Caco-2 (cell line): ENCODE measurements at regions not wholly inside any gene's neighbourhood (a gene's known extent, or its start where the extent isn't known, plus 50 kb on each side); places are given as distances from the start of the nearest gene placed in this dataset.

ENCODE experiments used
- BruUV-seq: library from RNA; stranded (reverse); fragments of 400-500 nt; replicated peaks from 2 replicates; lab custom pipeline; 2021; lab: Mats Ljungman, UMichigan
- CTCF ChIA-PET: fragments of 300-600 bp; sonication (Branson Sonifier 250); formaldehyde crosslinking; loops from one replicate; lab custom pipeline; 2022; ENCODE audit warnings: antibody characterized with exemption; lab: Charles Lee
- POLR2A ChIA-PET: fragments of 300-600 bp; sonication (Branson Sonifier 250); formaldehyde crosslinking; loops from one replicate; lab custom pipeline; 2022; ENCODE audit warnings: antibody characterized with exemption; lab: Charles Lee
- DNase-seq, 2 experiments: peaks; one replicate each; pipeline versions ENCODE4 v3.0.0 to v3.0.0-alpha.2; 2020 to 2022
- H3K27me3 ChIP-seq: replicated peaks from 2 replicates; pipeline ENCODE4 v1.6.0; 2011; ENCODE audit warnings: low read length; ENCODE audit not compliant: control insufficient read depth, insufficient read depth
- H3K36me3 ChIP-seq: 2 replicates; pipeline ENCODE4 v1.5.1; 2011; ENCODE audit warnings: low read length; ENCODE audit not compliant: control insufficient read depth, insufficient read depth
- H3K4me1 ChIP-seq: fragments of 250-450 bp; sonication (Bioruptor Pico); 2 replicates; pipeline ENCODE4 v1.5.1; 2020; ENCODE audit warnings: mild to moderate bottlenecking
- H3K4me3 ChIP-seq: 2 replicates; pipeline ENCODE4 v1.5.1; 2011; ENCODE audit warnings: low read depth, mild to moderate bottlenecking, control low read depth, low read length
- H3K9me3 ChIP-seq: fragments of 250-450 bp; sonication (Bioruptor Pico); 2 replicates; pipeline ENCODE4 v1.5.1; 2020; ENCODE audit warnings: mild to moderate bottlenecking, moderate library complexity
- H3K27ac Mint-ChIP-seq: one replicate; pipeline ENCODE4 v1.8.0; 2022; ENCODE audit warnings: mixed read lengths; ENCODE audit not compliant: unreplicated experiment
- H3K27me3 Mint-ChIP-seq: one replicate; pipeline ENCODE4 v1.8.0; 2022; ENCODE audit warnings: mixed read lengths; ENCODE audit not compliant: insufficient read depth, unreplicated experiment
- H3K36me3 Mint-ChIP-seq: one replicate; pipeline ENCODE4 v1.8.0; 2022; ENCODE audit warnings: mild to moderate bottlenecking, mixed read lengths; ENCODE audit not compliant: insufficient read depth, unreplicated experiment
- H3K4me1 Mint-ChIP-seq: one replicate; pipeline ENCODE4 v1.8.0; 2022; ENCODE audit warnings: low read depth, mixed read lengths; ENCODE audit not compliant: unreplicated experiment
- H3K4me3 Mint-ChIP-seq: one replicate; pipeline ENCODE4 v1.8.0; 2022; ENCODE audit warnings: mild to moderate bottlenecking, moderate library complexity, mixed read lengths; ENCODE audit not compliant: unreplicated experiment
- H3K9me3 Mint-ChIP-seq: one replicate; pipeline ENCODE4 v1.8.0; 2022; ENCODE audit warnings: mixed read lengths; ENCODE audit not compliant: unreplicated experiment
- intact Hi-C: fragments of 100-400 bp; cut with micrococcal nuclease; formaldehyde crosslinking; loops from one replicate; pipeline ENCODE4 v1.10.0; 2022; ENCODE audit not compliant: unreplicated experiment
- TF ChIP-seq, protein P1 (sequence below), 2 experiments: fragments of 200-600 bp in 1 of 2; IDR thresholded peaks; 1 replicate in 1 of 2; 2 replicates in 1 of 2; pipeline versions ENCODE4 v1.5.1 to v1.8.0; 2011 to 2022; ENCODE audit warnings: antibody characterized with exemption in 1 of 2, control low read depth in 1 of 2, inconsistent platforms in 1 of 2, low read depth in 1 of 2, low read length in 1 of 2, mild to moderate bottlenecking in 1 of 2, moderate library complexity in 1 of 2; ENCODE audit not compliant: insufficient read depth in 1 of 2, severe bottlenecking in 1 of 2, unreplicated experiment in 1 of 2

- H3K27me3 ChIP-seq, result no peaks in the 10 kb centered on the region
- H3K36me3 ChIP-seq, result no peaks in the 10 kb centered on the region
- Mint-ChIP-seq H3K4me3 (no peak overlapping the region), H3K27ac (no peak overlapping the region), H3K9me3 (no peaks in the 10 kb centered on the region), H3K4me1 (no peaks in the 10 kb centered on the region), H3K27me3 (peaks cover 2% of the 10 kb centered on the region), H3K36me3 (no peaks in the 10 kb centered on the region)
- DNase-seq, result no peak
- TF ChIP-seq, protein P1, sequence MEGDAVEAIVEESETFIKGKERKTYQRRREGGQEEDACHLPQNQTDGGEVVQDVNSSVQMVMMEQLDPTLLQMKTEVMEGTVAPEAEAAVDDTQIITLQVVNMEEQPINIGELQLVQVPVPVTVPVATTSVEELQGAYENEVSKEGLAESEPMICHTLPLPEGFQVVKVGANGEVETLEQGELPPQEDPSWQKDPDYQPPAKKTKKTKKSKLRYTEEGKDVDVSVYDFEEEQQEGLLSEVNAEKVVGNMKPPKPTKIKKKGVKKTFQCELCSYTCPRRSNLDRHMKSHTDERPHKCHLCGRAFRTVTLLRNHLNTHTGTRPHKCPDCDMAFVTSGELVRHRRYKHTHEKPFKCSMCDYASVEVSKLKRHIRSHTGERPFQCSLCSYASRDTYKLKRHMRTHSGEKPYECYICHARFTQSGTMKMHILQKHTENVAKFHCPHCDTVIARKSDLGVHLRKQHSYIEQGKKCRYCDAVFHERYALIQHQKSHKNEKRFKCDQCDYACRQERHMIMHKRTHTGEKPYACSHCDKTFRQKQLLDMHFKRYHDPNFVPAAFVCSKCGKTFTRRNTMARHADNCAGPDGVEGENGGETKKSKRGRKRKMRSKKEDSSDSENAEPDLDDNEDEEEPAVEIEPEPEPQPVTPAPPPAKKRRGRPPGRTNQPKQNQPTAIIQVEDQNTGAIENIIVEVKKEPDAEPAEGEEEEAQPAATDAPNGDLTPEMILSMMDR (IDR thresholded peaks at IDR 0.05; ENCODE audit: insufficient read depth in 1 of 2, low read depth in 1 of 2, low read length in 1 of 2, severe bottlenecking in 1 of 2, unreplicated experiment in 1 of 2), result no peak
- intact Hi-C loops, result no loop called here
- H3K9me3 ChIP-seq, result no peaks in the 10 kb centered on the region
- H3K4me1 ChIP-seq, result no peaks in the 10 kb centered on the region
- ChIA-PET CTCF (no interaction called here), POLR2A (no interaction called here)
- H3K4me3 ChIP-seq, result no peak overlapping the region
- no TSS peak for BruUV-seq
These were observed 876.2 kb downstream of the TBL1XR1 start for GRCh38 chr3:176321099-176321498.

DNA sequence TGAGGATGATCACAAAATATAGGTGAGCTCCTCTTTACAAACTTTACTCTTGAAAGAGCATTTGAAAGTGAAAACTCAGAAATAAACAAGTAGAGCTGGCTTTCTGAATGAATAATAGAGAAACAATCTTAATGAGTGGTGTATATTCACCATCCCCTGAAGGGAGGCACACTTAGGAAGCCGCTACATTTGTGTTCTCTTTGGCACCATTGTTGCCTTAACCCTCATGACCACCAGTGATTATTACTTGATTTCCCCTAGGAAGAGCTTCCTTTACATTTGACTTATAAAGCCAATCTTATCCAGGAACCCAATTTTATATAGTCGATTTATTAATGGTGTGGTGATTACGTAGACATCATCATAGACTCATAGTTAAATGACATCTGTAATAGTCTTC, 883.9 kb downstream of the TBL1XR1 start:
- intact Hi-C loops, result no loop called here
- H3K4me3 Mint-ChIP-seq, result no peak overlapping the region
- H3K36me3 Mint-ChIP-seq, result no peaks in the 10 kb centered on the region
- ChIA-PET POLR2A (no interaction called here), CTCF (no interaction called here)
- TF ChIP-seq, protein P1 (IDR thresholded peaks at IDR 0.05; ENCODE audit: insufficient read depth in 1 of 2, low read depth in 1 of 2, low read length in 1 of 2, severe bottlenecking in 1 of 2, unreplicated experiment in 1 of 2), result no peak
- Histone ChIP-seq H3K4me3 (no peak overlapping the region), H3K4me1 (no peaks in the 10 kb centered on the region), H3K36me3 (no peaks in the 10 kb centered on the region), H3K9me3 (no peaks in the 10 kb centered on the region), H3K27me3 (no peaks in the 10 kb centered on the region)
- BruUV-seq, result no TSS peak
- H3K27me3 Mint-ChIP-seq, result no peaks in the 10 kb centered on the region
- H3K27ac Mint-ChIP-seq, result no peak overlapping the region
- no peak for DNase-seq
- H3K9me3 Mint-ChIP-seq, result no peaks in the 10 kb centered on the region
- H3K4me1 Mint-ChIP-seq, result no peaks in the 10 kb centered on the region

DNA sequence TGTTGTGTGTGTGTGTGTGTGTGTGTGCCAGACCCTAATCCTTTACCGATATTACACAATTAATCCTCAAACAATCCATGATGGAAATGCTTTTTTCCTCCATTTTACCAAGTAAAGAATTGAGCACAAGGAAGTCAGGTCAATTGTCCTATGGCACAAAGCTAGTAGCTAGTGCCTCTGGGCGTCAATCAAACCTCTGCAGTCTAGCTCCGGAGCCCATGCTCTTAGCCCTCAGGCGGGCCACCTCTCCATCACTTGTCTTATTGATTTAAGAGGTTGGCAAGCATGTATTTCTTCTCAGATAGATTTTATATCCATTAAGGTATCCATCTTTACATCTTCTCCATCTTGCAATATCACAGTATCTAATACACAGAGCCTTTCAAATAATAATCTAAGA, 886.6 kb downstream of the TBL1XR1 start:
- Mint-ChIP-seq H3K36me3 (no peaks in the 10 kb centered on the region), H3K9me3 (no peaks in the 10 kb centered on the region), H3K4me3 (no peak overlapping the region), H3K27me3 (peaks cover 3% of the 10 kb centered on the region), H3K4me1 (no peaks in the 10 kb centered on the region), H3K27ac (no peak overlapping the region)
- no peaks in the 10 kb centered on the region for H3K9me3 ChIP-seq
- intact Hi-C loops, result no loop called here
- TF ChIP-seq, protein P1 (IDR thresholded peaks at IDR 0.05; ENCODE audit: insufficient read depth in 1 of 2, low read depth in 1 of 2, low read length in 1 of 2, severe bottlenecking in 1 of 2, unreplicated experiment in 1 of 2), result no peak
- no peaks in the 10 kb centered on the region for H3K4me1 ChIP-seq
- DNase-seq, result no peak
- POLR2A ChIA-PET, result no interaction called here
- no peak overlapping the region for H3K4me3 ChIP-seq
- CTCF ChIA-PET, result no interaction called here
- no peaks in the 10 kb centered on the region for H3K36me3 ChIP-seq
- BruUV-seq, result no TSS peak
- H3K27me3 ChIP-seq, result no peaks in the 10 kb centered on the region
